Right lobe of liver (tissue), 4 donors: ENCODE measurements at regions not wholly inside any gene's neighbourhood (a gene's known extent, or its start where the extent isn't known, plus 50 kb on each side); places are given as distances from the start of the nearest gene placed in this dataset.

Experiments used
- POLR2A ChIP-seq: fragments of 450-650 bp; IDR thresholded peaks from one replicate; pipeline ENCODE4 v1.6.1; 2017; ENCODE audit warnings: antibody characterized with exemption, mild to moderate bottlenecking
- TF ChIP-seq, protein P1 (sequence below), 4 donors: fragments of 200-600 bp in 3 of 4; fragments of 450-650 bp in 1 of 4; IDR thresholded peaks; one replicate each; pipeline versions ENCODE4 v1.5.1 to v1.8.0; 2016 to 2022; ENCODE audit warnings: antibody characterized with exemption in 4 of 4, mild to moderate bottlenecking in 2 of 4
- donor health status: DM: no; HTN: no; CAD: no.
- donor health status: DM: no; HTN: no; CAD: no.
- donor health status: DM: no; HTN: yes; CAD: no.

DNA sequence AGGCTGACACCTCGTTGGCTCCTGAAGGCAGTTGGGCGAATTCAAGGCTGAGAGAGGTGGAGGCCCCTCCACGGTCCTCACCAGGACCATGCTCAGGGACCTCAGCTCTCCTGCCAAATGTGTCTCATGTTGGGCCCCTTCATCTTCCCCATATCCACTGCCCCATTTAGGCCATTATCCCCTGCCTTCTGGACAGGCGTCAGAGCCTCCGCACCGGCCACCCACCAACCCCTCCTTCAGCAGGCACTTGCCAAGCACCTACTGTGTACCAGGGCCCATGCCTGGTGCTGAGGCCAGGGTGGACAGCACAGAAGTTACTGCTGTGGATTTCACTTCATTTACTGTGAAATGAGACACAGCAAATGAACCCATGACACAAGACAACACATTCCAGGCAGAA, 325.8 kb downstream of the MATN1 start:
- TF ChIP-seq, protein P1, sequence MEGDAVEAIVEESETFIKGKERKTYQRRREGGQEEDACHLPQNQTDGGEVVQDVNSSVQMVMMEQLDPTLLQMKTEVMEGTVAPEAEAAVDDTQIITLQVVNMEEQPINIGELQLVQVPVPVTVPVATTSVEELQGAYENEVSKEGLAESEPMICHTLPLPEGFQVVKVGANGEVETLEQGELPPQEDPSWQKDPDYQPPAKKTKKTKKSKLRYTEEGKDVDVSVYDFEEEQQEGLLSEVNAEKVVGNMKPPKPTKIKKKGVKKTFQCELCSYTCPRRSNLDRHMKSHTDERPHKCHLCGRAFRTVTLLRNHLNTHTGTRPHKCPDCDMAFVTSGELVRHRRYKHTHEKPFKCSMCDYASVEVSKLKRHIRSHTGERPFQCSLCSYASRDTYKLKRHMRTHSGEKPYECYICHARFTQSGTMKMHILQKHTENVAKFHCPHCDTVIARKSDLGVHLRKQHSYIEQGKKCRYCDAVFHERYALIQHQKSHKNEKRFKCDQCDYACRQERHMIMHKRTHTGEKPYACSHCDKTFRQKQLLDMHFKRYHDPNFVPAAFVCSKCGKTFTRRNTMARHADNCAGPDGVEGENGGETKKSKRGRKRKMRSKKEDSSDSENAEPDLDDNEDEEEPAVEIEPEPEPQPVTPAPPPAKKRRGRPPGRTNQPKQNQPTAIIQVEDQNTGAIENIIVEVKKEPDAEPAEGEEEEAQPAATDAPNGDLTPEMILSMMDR (IDR thresholded peaks at IDR 0.05), result no peak
- no peak for TF ChIP-seq POLR2A
